HG02885 (cell line): ENCODE measurements at regions not wholly inside any gene's neighbourhood (a gene's known extent, or its start where the extent isn't known, plus 50 kb on each side); places are given as distances from the start of the nearest gene placed in this dataset.
"Not testable (repeated sequence)": the region's sequence is repeated elsewhere in the genome, so short reads cannot be mapped to it uniquely, and the experiment has no call there.

ENCODE experiments used
- ATAC-seq: cut with Tn5 transposase; IDR thresholded peaks from one replicate; pipeline ENCODE4 v1.9.1; 2021; ENCODE audit warnings: mild to moderate bottlenecking; ENCODE audit not compliant: unreplicated experiment, poor library complexity

DNA sequence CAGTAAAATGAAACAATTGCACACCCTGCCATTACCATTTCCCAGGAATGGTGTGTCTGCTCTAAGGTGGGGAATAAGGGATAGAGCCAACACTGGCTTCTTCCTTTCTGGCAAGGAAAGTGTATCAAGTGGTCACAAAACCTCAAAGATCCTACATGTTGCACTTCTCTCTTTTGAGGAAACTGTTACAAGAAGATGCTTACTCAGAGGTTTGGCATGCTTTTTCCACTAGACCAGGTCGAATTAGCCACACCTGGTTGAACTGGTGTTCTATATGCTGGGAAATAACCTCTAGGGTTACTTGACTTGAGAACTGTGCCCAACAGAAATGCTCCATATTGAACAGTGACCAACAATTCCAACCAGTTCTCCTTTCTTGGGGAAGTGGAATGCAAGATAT, 102.9 kb downstream of the LRRN1 start:
- no peak for ATAC-seq

DNA sequence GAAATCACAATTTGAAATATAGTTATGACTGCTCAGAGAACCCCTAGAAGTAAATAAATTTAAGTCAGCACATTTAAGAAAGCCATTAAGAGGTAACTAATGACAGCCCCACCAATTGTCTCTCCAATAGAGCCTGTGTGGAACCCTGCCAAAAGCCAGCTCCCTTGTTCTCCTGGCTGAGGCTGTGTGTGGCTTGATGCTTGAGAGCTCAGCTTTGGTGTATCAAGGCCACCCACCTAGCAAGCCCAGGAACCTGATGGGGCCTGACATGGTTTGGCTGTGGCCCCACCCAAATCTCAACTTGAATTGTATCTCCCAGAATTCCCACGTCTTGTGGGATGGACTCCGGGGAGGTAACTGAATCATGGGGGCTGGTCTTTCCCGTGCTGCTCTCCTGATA, 106.9 kb downstream of the LRRN1 start:
- no peak for ATAC-seq

DNA sequence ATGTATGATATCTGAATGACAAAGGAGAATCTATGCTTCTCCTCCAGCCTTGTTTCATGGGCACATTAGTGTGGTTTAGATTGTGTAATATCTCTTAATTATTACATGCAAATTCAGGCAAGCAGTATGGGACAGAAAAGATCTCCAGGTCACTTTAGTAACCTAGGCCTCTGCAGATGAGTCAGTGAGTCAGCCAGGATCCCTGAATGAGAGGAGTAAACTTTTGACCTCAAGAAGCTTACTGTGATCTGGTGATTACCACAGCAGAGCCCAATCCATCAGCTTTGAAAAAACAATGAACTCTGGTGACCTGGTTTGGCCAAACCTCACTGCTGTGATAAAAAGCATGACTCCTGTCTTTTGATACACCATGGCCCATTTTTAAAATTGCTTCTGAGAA, 107.8 kb downstream of the LRRN1 start:
- no peak for ATAC-seq

DNA sequence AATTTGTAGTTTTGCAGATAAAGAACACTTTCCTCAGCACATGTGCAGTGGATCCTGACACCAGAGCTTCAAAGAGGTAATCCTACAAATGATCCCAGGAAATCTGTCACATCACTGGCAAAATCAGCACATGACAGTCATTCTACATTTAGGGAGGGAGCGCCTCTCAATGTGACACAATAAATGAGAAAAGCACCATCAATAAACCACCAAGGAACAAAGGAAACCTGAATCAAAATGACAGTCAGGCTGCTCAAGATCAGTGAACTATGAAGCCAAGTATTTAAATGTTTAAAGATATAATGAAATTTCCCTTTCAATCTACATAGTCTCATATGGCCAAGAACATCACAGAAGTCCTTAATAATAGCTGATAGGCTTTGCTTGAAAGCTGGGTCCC, 119.5 kb downstream of the LRRN1 start:
- no peak for ATAC-seq

DNA sequence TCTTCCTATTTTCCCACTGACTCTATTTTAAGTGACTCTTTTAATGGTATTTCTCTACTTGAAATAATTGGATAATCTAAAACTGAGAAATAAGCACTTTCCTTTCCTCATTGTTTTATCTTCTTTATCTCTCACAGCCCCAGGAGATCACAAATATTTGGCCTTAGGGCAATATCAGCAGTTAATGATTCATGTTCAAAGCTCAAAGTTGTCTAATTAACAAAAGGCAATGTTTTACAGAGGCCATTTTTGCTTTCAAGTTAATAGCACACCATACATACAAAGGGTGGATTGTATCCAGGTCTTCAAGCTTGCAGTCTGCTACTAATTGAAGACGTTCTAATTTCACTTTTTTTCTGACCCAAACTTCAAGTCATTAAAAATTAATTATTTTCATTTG, 120.1 kb downstream of the LRRN1 start:
- ATAC-seq: no peak

DNA sequence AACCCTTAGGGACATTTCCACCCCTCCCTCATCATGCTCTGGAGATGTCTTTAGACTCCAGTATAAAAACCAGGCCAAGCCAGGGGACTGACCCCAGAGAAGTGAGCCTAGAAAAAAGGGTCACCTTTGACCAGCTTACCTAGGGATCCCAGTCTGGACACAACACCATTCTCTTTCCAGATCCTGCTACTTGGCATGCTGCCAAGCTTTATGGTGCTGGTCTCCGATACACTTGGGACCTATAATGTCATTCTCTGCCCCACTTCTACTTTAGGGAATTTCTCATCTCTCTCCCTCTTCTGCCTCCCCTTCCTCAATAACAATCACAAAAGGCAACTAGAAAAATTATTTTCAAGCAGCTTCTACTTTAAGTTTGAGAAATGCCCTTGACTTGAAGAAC, 124.4 kb downstream of the LRRN1 start:
- no peak for ATAC-seq

DNA sequence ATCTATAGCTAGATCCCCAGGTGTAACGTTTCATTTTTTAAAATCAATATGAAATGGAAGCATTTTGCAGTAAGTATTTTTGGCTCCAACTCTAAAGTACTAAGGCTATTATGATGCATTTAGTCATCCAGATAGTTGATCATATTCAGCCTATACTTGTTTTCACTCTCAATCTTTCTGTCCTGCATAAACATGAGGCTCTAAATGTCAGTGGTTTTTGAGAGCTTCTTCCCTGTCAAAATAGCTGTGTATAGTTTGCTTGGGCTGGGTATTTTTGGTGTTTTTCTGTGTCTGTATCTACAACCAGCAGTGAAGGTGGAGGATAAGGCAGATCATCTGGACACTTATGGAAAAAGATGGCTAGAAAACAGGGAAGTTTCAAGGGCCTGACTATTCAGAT, 128.0 kb downstream of the LRRN1 start:
- no peak for ATAC-seq

DNA sequence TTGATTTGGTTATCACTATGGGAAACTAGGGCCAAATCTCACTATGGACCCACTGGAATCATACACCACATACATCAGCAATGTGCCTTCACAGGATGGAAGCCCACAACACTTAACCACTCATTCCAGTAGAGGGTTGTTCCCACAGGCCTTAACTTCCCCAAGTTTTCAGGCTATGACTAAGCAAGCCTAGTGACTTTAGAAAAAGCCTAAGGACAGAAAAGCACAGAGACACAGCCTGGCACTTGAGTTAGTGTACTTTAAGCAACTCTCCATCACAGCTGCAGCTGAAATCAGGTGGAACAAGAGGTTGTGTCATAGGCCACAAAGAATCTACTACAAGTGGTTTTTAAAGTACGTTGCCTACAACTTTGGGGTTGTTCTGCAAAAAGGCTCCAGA, 128.7 kb downstream of the LRRN1 start:
- ATAC-seq: no peak

DNA sequence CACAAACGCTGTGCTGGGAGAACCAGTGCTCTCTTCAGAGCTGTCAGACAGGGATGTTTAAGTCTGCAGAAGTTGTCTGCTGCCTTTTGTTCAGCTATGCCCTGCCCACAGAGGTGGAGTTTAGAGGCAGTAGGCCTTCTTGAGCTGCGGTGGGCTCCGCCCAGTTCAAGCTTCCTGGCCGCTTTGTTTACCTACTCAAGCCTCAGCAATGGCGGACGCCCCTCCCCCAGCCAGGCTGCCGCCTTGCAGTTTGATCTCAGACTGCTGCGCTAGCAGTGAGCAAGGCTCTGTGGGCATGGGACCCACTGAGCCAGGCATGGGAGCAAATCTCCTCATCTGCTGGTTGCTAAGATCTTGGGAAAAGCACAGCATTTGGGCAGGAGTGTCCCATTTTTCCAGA, 142.1 kb downstream of the LRRN1 start:
- ATAC-seq: not testable (repeated sequence)

DNA sequence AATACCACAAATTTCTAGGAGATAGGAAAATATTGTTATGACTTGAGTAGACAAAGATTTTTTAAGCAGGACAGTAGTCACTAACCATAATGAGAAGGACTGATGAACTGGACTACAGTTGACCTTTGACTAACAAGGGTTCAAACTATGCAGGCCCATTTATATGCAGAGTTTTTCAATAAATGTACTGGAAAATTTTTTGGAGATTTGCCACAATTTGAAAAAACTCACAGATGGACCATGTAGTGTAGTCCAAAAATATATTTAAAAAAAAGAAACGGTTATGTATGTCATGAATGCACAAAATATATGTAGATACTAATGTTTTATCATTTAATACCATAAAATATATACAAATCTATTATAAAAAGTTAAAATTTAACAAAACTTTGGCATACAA, 151.8 kb downstream of the LRRN1 start:
- ATAC-seq: no peak

DNA sequence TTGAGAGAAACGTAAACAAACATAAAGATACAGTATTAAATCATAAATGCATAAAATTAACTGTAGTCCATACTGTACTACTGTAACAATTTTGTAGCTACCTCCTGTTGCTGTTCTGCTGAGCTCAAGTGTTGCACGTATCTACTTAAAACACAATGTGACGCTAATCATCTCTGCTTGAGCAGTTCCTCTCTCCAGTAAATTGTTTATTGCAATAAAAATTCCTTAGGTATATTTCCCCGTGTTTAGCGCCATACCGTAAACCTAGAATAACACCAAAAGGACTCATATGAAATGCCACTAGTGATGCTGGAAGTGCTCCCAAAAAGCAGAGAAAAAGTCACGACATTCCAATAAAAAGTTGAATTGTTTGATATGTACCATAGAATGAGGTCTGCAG, 152.3 kb downstream of the LRRN1 start:
- no peak for ATAC-seq

DNA sequence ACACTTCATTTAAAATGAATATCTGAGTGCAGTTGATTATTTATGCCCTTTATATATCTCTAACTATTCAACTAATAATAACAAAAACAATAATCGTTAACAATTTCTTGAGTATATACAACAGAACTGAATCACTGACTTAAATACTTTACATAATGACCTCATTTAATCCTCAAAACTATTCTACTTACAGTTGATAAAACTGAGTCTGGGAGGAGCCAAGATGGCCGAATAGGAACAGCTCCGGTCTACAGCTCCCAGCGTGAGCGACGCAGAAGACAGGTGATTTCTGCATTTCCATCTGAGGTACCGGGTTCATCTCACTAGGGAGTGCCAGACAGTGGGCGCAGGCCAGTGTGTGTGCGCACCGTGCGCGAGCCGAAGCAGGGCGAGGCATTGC, 163.6 kb downstream of the LRRN1 start:
- ATAC-seq: not testable (repeated sequence)

DNA sequence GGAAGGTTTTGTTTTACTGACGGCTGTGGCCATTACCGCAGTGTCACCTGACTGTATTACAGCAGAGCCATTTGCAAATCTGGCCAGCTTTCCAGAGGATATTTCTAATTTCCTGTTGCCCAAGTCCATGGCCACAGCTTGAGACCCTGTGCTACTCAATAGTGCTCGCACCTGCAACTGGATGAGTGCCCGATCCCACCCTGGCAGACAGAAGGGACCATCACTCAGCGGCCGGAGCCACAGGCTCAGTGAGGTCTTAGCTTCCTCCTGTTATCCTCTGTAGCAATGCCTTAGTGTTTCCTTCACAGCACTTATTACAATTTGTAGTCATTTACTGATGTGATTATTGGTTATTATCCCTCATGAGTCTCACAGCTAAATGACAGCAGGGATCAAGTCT, 184.8 kb downstream of the LRRN1 start:
- ATAC-seq: no peak

DNA sequence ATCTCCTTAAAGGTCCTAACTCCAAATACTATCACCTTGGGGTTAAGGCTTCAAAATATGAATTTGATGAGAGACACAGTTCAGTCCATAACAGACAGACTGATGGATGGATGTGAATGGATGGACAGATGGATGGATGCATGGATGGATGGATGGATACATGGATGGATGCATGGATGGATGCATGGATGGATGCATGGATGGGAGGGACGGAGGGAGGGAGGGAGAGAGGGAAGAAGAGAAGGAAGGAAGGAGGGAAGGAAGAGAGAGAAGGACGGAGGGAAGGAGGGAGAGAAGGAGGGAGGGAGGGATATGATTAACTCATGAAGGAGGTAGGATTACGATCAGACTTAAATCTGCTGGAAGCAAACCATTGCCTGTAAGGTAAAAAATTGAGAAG, 192.4 kb downstream of the LRRN1 start:
- no peak for ATAC-seq

DNA sequence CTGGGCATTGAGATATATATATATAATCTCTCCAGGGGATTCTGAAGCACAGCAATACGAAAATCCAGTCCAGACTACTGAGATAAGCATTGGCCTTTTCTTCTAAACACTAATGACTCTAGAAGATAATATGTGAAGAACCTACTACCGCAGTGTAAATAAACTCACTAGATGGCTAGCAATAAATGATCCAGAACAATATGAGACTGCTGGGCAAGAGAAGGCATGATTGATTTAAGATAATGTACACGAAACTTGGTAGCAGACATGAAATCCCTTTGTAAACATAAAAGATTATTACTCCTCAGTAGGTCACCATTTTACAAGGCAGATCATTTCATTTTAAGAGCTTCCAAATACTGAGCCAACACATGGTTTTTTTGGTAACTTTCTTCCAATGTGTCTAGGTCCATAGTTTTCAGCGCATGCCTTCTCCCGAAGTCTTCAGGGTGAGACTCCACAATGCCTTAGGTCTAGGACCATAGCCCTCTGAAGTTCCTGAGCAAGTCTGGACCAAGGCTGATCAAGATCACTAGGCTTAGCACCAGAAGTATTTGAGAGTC, 193.2 kb downstream of the LRRN1 start:
- no peak for ATAC-seq

DNA sequence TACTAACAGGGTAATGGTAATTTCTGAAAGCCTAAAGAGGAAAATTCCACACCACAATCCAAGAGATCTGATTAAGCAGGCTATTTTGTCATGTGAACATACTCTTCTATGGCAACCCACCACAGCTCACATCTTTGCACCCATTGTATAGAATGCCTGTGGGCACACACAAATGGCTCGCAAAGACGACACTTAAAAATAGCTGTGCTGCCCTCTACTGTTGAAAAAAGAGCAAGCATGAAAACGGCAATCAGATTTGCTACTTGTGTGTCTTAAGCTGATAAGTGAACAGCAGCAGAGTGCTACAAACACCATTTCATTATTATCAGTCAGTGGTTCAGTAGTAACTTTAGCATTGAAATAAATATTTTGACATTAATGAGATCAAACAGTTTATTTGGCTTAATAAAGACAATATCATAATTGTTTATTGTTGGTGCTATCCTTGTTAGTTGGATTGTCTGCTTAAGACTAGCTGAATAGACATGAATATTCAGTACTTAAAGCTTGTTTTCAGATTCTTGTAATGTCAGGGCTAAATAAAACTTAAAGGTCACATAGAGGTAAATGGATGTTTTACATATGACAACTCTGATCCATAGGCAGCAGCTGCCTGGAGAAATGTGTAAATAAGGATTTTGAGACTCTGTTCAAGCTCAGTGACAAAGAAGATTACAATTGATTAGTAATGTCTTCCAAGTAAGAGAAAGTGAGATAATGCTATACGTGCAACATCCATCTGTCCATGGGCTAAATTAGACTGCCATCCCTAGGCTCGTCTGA, 199.1 kb downstream of the LRRN1 start:
- ATAC-seq: peak; percentile 93

DNA sequence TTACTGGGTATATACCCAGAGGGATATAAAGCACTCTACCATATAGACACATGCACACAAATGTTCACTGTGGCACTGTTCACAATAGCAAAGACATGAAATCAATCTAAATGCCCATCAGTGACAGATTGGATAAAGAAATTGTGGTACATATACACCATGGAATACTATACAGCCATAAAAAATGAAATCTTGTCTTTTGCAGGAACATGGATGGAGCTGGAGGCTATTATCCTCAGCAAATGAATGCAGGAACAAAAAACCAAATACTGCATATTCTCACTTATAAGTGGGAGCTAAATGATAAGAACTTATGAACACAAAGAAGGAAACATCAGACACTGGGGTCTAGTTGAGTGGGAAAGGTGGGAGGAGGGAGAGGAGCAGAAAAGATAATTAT, 200.1 kb downstream of the LRRN1 start:
- not testable (repeated sequence) for ATAC-seq

DNA sequence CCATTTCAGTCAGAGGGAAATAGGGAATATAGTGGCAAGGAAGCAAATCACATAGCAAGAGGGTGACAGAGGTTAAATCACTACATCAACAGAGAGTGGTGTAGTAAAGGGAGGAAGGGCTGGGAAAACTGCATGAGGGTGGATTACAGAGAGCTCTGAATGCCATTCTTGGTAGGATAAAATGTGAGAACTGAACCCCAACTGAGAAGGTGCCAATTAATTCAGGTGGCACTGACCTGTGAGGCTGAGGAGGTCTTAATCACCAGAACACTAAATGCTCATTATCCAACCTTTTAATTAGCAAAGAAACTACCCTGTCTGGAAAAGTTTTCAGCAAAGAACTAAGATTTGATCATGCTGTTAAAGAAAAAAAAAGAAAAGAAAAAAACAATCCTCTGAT, 202.7 kb downstream of the LRRN1 start:
- no peak for ATAC-seq

DNA sequence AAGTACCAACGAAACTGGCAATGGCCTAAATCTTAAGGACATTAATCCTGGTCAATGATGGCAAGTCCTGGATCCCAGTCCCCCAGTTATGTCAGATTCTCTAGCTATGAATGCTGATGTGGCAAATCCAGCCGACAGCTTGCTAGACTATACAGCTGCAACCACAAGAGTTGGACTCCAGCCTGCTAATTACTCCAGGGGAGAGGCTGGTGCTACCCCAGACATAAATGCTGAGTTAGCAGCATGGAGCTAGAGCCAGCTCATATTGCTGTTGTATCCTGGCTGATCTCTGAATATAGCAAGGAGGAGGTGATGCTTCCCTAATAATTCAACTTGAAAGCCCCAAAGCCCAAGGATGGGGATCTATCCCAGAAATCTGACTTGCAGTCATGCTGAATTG, 207.1 kb downstream of the LRRN1 start:
- no peak for ATAC-seq

DNA sequence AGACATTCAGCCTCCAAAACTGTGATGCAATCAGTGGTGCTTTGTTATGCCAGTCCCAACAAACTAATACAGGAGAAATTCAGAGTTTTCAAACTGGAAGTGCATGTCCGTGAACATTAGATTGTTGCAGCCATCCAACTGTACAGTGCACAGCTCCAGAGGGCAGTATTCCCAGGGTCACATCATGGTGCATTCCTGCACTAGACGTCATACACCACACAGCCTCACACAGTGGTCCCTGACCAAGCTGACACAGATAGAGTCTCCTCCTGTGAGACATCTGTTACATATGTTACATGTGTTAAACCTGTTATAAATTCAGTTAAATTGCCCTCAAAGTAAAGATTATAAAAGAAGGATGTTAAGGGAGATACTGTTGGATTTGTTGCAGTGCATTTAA, 209.0 kb downstream of the LRRN1 start:
- no peak for ATAC-seq

DNA sequence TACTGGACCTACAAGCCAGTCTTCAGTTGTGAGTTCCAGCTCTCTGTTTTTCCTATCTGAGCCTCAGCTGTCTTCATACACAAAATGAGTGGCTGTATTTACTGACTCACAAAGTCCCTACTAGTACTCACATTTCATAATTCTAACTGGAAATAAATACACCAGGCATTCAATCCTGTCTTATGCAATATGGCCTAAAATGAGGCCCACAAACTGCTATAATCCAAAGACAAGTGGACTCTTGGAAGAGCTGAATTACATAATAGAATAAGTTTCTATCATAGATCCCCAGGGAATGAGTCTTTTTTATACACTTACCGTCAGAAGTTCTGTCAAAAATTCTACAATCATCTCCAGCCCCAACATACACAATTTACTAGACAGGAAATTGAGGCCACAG, 211.9 kb downstream of the LRRN1 start:
- no peak for ATAC-seq

DNA sequence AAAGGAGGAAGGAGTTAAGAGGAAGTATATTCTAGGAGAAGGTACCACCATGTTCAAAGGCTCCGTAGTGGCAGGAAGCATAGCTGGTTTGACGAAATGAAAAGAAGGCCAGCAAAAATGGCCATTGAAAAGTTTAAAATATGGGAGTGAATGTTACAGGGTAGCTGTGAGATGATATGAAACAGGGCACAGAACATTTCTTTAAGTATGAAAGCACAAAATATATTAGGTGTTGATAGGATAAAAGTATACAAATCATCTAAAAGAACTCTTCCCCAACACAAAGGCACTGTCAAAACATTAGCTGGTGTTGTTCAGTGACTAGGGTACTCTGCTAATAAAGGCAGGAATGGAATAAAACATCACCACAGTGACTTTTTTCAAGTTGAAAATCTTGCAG, 216.2 kb downstream of the LRRN1 start:
- no peak for ATAC-seq
